Neural progenitor cell (in vitro differentiated cells): ENCODE measurements at regions not wholly inside any gene's neighbourhood (a gene's known extent, or its start where the extent isn't known, plus 50 kb on each side); places are given as distances from the start of the nearest gene placed in this dataset.
"Not testable (repeated sequence)": the region's sequence is repeated elsewhere in the genome, so short reads cannot be mapped to it uniquely, and the experiment has no call there.

ENCODE experiments used
- DNase-seq: peaks from one replicate; pipeline ENCODE4 v3.0.0-alpha.2; 2016; ENCODE audit warnings: low spot score
- H2AFZ ChIP-seq: fragments of 200-600 bp; sonication (generic); replicated peaks from 2 replicates; pipeline ENCODE4 v1.6.1; 2016; ENCODE audit warnings: antibody characterized with exemption
- H3F3A ChIP-seq: fragments of 200-600 bp; sonication (generic); 2 replicates; pipeline ENCODE4 v1.6.1; 2016; ENCODE audit warnings: antibody characterized with exemption, low read depth
- H3K27ac ChIP-seq: fragments of 200-600 bp; sonication (generic); 2 replicates; pipeline ENCODE4 v1.5.1; 2016; ENCODE audit warnings: mild to moderate bottlenecking
- H3K27me3 ChIP-seq: fragments of 200-600 bp; sonication (generic); 2 replicates; pipeline ENCODE4 v1.6.1; 2016; ENCODE audit warnings: mild to moderate bottlenecking, moderate library complexity
- H3K36me3 ChIP-seq: fragments of 200-600 bp; sonication (generic); 2 replicates; pipeline ENCODE4 v1.5.1; 2016
- H3K4me1 ChIP-seq: fragments of 200-600 bp; sonication (generic); 2 replicates; pipeline ENCODE4 v1.6.1; 2016; ENCODE audit warnings: mixed run types
- H3K4me2 ChIP-seq: fragments of 200-600 bp; sonication (generic); 2 replicates; pipeline ENCODE4 v1.6.1; 2016
- H3K4me3 ChIP-seq: fragments of 200-600 bp; sonication (generic); 2 replicates; pipeline ENCODE4 v1.5.1; 2016
- H3K79me2 ChIP-seq: fragments of 200-600 bp; sonication (generic); 2 replicates; pipeline ENCODE4 v1.6.1; 2016; ENCODE audit warnings: low read depth
- H3K9ac ChIP-seq: fragments of 200-600 bp; sonication (generic); 2 replicates; pipeline ENCODE4 v1.6.1; 2016
- H3K9me3 ChIP-seq: fragments of 200-600 bp; sonication (generic); 2 replicates; pipeline ENCODE4 v1.5.1; 2016; ENCODE audit warnings: low read depth
- H4K20me1 ChIP-seq: fragments of 200-600 bp; sonication (generic); 2 replicates; pipeline ENCODE4 v1.6.1; 2016; ENCODE audit warnings: low read depth
- H3K27ac Mint-ChIP-seq: 3 replicates; pipeline ENCODE4 v1.8.0; 2021; ENCODE audit warnings: mixed read lengths
- H3K27me3 Mint-ChIP-seq: 2 replicates; pipeline ENCODE4 v1.8.0; 2022; ENCODE audit warnings: low read depth, mild to moderate bottlenecking, inconsistent platforms, moderate library complexity, mixed read lengths; ENCODE audit not compliant: insufficient read depth
- H3K36me3 Mint-ChIP-seq: 3 replicates; pipeline ENCODE4 v1.8.0; 2021; ENCODE audit warnings: mixed read lengths
- H3K4me1 Mint-ChIP-seq: 3 replicates; pipeline ENCODE4 v1.8.0; 2021; ENCODE audit warnings: mixed read lengths
- H3K4me3 Mint-ChIP-seq: 3 replicates; pipeline ENCODE4 v1.8.0; 2021; ENCODE audit warnings: mild to moderate bottlenecking, moderate library complexity, mixed read lengths
- H3K9me3 Mint-ChIP-seq: 3 replicates; pipeline ENCODE4 v1.8.0; 2020; ENCODE audit warnings: mixed read lengths
- CTCF ChIP-seq: fragments of 200-600 bp; sonication (generic); IDR thresholded peaks from 2 replicates; pipeline ENCODE4 v1.5.1; 2017; ENCODE audit warnings: antibody characterized with exemption, mild to moderate bottlenecking
- EZH2 ChIP-seq: fragments of 200-600 bp; sonication (generic); IDR thresholded peaks from 2 replicates; pipeline ENCODE4 v1.6.1; 2017; ENCODE audit warnings: antibody characterized with exemption, mild to moderate bottlenecking, moderate library complexity
- EZH2phosphoT487 ChIP-seq: fragments of 200-600 bp; sonication (generic); IDR thresholded peaks from 2 replicates; pipeline ENCODE4 v1.6.1; 2017; ENCODE audit warnings: antibody characterized with exemption

- Histone ChIP-seq H4K20me1 (no peaks in the 10 kb centered on the region), H3K27me3 (no peaks in the 10 kb centered on the region), H3K4me2 (no peak overlapping the region), H3K9ac (no peak overlapping the region), H3K4me1 (no peaks in the 10 kb centered on the region), H3K79me2 (no peaks in the 10 kb centered on the region), H3K36me3 (no peaks in the 10 kb centered on the region), H3K4me3 (no peak overlapping the region), H3F3A (no peaks in the 10 kb centered on the region), H3K27ac (no peak overlapping the region), H2AFZ (no peak overlapping the region), H3K9me3 (no peaks in the 10 kb centered on the region)
- H3K27me3 Mint-ChIP-seq, result no peaks in the 10 kb centered on the region
- peak; percentile 85 for DNase-seq
- H3K4me3 Mint-ChIP-seq, result no peak overlapping the region
- TF ChIP-seq CTCF (peak; percentile 93), EZH2phosphoT487 (no peak)
- H3K9me3 Mint-ChIP-seq, result peaks cover 11% of the 10 kb centered on the region
- no peaks in the 10 kb centered on the region for H3K4me1 Mint-ChIP-seq
- H3K36me3 Mint-ChIP-seq, result no peaks in the 10 kb centered on the region
- H3K27ac Mint-ChIP-seq, result no peak overlapping the region
These were observed 851.0 kb downstream of the RAB28 start for GRCh38 chr4:12633053-12633651.

GRCh38 chr4:12615822-12616221 lies 868.3 kb downstream of the RAB28 start:
- H3K4me2 ChIP-seq, result no peak overlapping the region
- no peak for DNase-seq
- no peaks in the 10 kb centered on the region for H3K4me1 ChIP-seq
- H3K36me3 Mint-ChIP-seq, result no peaks in the 10 kb centered on the region
- no peak overlapping the region for H3K4me3 ChIP-seq
- H3F3A ChIP-seq, result no peaks in the 10 kb centered on the region
- no peaks in the 10 kb centered on the region for H3K36me3 ChIP-seq
- no peak overlapping the region for H3K27ac ChIP-seq
- no peaks in the 10 kb centered on the region for H3K79me2 ChIP-seq
- H3K4me3 Mint-ChIP-seq, result no peak overlapping the region
- no peaks in the 10 kb centered on the region for H4K20me1 ChIP-seq
- H3K27ac Mint-ChIP-seq, result no peak overlapping the region
- H2AFZ ChIP-seq, result no peak overlapping the region
- no peak overlapping the region for H3K9ac ChIP-seq
- TF ChIP-seq CTCF (no peak), EZH2phosphoT487 (no peak), EZH2 (no peak)
- no peaks in the 10 kb centered on the region for H3K9me3 ChIP-seq
- H3K27me3 Mint-ChIP-seq, result peaks cover 2% of the 10 kb centered on the region
- H3K27me3 ChIP-seq, result no peaks in the 10 kb centered on the region
- H3K9me3 Mint-ChIP-seq, result no peaks in the 10 kb centered on the region
- peaks cover 8% of the 10 kb centered on the region for H3K4me1 Mint-ChIP-seq

GRCh38 chr4:12612876-12613275 lies 871.3 kb downstream of the RAB28 start:
- H3K9me3 Mint-ChIP-seq, result no peaks in the 10 kb centered on the region
- H3K27ac ChIP-seq, result no peak overlapping the region
- no peak overlapping the region for H3K4me3 ChIP-seq
- H3K79me2 ChIP-seq, result no peaks in the 10 kb centered on the region
- peaks cover 8% of the 10 kb centered on the region for H3K4me1 Mint-ChIP-seq
- H4K20me1 ChIP-seq, result no peaks in the 10 kb centered on the region
- H3F3A ChIP-seq, result no peaks in the 10 kb centered on the region
- H3K36me3 Mint-ChIP-seq, result no peaks in the 10 kb centered on the region
- no peaks in the 10 kb centered on the region for H3K9me3 ChIP-seq
- no peak overlapping the region for H3K4me3 Mint-ChIP-seq
- no peak overlapping the region for H3K27ac Mint-ChIP-seq
- no peaks in the 10 kb centered on the region for H3K27me3 ChIP-seq
- H3K4me1 ChIP-seq, result no peaks in the 10 kb centered on the region
- H3K36me3 ChIP-seq, result no peaks in the 10 kb centered on the region
- peaks cover 2% of the 10 kb centered on the region for H3K27me3 Mint-ChIP-seq
- no peak overlapping the region for H3K9ac ChIP-seq
- DNase-seq, result no peak
- H3K4me2 ChIP-seq, result no peak overlapping the region
- no peak for TF ChIP-seq EZH2phosphoT487
- TF ChIP-seq EZH2, result no peak
- TF ChIP-seq CTCF, result no peak
- H2AFZ ChIP-seq, result no peak overlapping the region

GRCh38 chr4:12609212-12609875 lies 874.8 kb downstream of the RAB28 start:
- H3K9me3 Mint-ChIP-seq, H3K4me3 ChIP-seq, H3K36me3 ChIP-seq, H3K9ac ChIP-seq, H3K4me1 ChIP-seq, H3K4me1 Mint-ChIP-seq, H3K27ac Mint-ChIP-seq, H3K27me3 Mint-ChIP-seq, H3K4me3 Mint-ChIP-seq, H3K9me3 ChIP-seq, H3K27me3 ChIP-seq, H3K27ac ChIP-seq, H2AFZ ChIP-seq, H4K20me1 ChIP-seq, H3F3A ChIP-seq, H3K4me2 ChIP-seq, H3K79me2 ChIP-seq, DNase-seq, H3K36me3 Mint-ChIP-seq: not testable (repeated sequence)
